MM.1S (cell line): ENCODE measurements at regions not wholly inside any gene's neighbourhood (a gene's known extent, or its start where the extent isn't known, plus 50 kb on each side); places are given as distances from the start of the nearest gene placed in this dataset.

ENCODE experiments used
- DNase-seq: peaks from one replicate; pipeline ENCODE4 v3.0.0-alpha.2; 2015
- H2AFZ ChIP-seq: fragments of 300-600 bp; sonication (generic); 2 replicates; pipeline ENCODE4 v1.6.0; 2016; ENCODE audit warnings: antibody characterized with exemption, low read length
- H3F3A ChIP-seq: fragments of 300-600 bp; sonication (generic); 2 replicates; pipeline ENCODE4 v1.6.1; 2016; ENCODE audit warnings: mild to moderate bottlenecking, antibody characterized with exemption, low read length, moderate library complexity, mixed read lengths; ENCODE audit not compliant: insufficient read depth
- H3K27ac ChIP-seq: fragments of 300-600 bp; sonication (generic); 2 replicates; pipeline ENCODE4 v1.5.1; 2016; ENCODE audit warnings: mild to moderate bottlenecking, low read length
- H3K27me3 ChIP-seq: fragments of 300-600 bp; sonication (generic); replicated peaks from 2 replicates; pipeline ENCODE4 v1.6.0; 2016; ENCODE audit warnings: low read length; ENCODE audit not compliant: insufficient read depth
- H3K36me3 ChIP-seq: fragments of 300-600 bp; sonication (generic); replicated peaks from 2 replicates; pipeline ENCODE4 v1.6.1; 2016; ENCODE audit warnings: mild to moderate bottlenecking, low read length, mixed read lengths; ENCODE audit not compliant: insufficient read depth
- H3K4me1 ChIP-seq: fragments of 300-600 bp; sonication (generic); 2 replicates; pipeline ENCODE4 v1.6.1; 2016; ENCODE audit warnings: low read length, mixed read lengths
- H3K4me2 ChIP-seq: fragments of 300-600 bp; sonication (generic); 2 replicates; pipeline ENCODE4 v1.6.0; 2016; ENCODE audit warnings: low read depth, low read length
- H3K4me3 ChIP-seq: fragments of 300-600 bp; sonication (generic); 2 replicates; pipeline ENCODE4 v1.5.1; 2016; ENCODE audit warnings: low read length, mixed read lengths
- H3K79me2 ChIP-seq: fragments of 300-600 bp; sonication (generic); 2 replicates; pipeline ENCODE4 v1.6.1; 2016; ENCODE audit warnings: mixed run types, low read length, mixed read lengths
- H3K9ac ChIP-seq: fragments of 300-600 bp; sonication (generic); 2 replicates; pipeline ENCODE4 v1.6.1; 2016; ENCODE audit warnings: low read length, mixed read lengths
- H3K9me2 ChIP-seq: fragments of 300-600 bp; sonication (generic); replicated peaks from 2 replicates; pipeline ENCODE4 v1.6.1; 2016; ENCODE audit warnings: mild to moderate bottlenecking, low read length, mixed read lengths; ENCODE audit not compliant: insufficient read depth
- H3K9me3 ChIP-seq: fragments of 300-600 bp; sonication (generic); replicated peaks from 2 replicates; pipeline ENCODE4 v1.6.1; 2016; ENCODE audit warnings: mild to moderate bottlenecking, low read length, mixed read lengths; ENCODE audit not compliant: insufficient read depth
- H4K20me1 ChIP-seq: fragments of 300-600 bp; sonication (generic); 2 replicates; pipeline ENCODE4 v1.6.1; 2016; ENCODE audit warnings: mild to moderate bottlenecking, low read length, moderate library complexity, mixed read lengths; ENCODE audit not compliant: insufficient read depth
- EZH2 ChIP-seq: fragments of 300-600 bp; sonication (generic); optimal IDR thresholded peaks from 2 replicates; pipeline ENCODE3; 2017; ENCODE audit warnings: low read depth, mild to moderate bottlenecking, antibody characterized with exemption, low read length, mixed read lengths
- EZH2phosphoT487 ChIP-seq: fragments of 300-600 bp; sonication (generic); IDR thresholded peaks from 2 replicates; pipeline ENCODE4 v1.6.1; 2018; ENCODE audit warnings: antibody characterized with exemption, low read length
- TF ChIP-seq, protein P1 (sequence below): fragments of 300-600 bp; sonication (generic); IDR thresholded peaks from 2 replicates; pipeline ENCODE4 v1.5.1; 2016; ENCODE audit warnings: antibody characterized with exemption, low read length, mixed read lengths

DNA sequence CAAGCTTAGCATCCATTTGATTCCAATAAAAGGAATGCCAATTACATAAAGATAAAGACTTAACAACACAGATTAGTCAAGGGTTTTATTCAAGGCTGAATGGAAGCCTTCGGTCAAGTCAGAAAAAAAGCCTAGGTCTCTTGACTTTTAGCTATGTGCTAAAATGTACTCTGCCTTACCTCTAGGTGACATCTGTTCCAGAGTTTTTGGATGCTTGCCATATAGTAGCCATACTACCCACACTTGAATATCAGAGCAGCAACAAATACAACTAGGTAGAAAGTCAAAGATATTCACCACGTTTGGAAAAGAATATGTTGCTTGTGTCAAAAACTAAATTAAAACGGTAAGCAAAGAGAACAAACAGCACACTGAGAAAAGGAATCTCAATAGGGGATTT, 484.7 kb downstream of the ELAVL2 start:
- H3K27ac ChIP-seq, result no peak overlapping the region
- TF ChIP-seq, protein P1, sequence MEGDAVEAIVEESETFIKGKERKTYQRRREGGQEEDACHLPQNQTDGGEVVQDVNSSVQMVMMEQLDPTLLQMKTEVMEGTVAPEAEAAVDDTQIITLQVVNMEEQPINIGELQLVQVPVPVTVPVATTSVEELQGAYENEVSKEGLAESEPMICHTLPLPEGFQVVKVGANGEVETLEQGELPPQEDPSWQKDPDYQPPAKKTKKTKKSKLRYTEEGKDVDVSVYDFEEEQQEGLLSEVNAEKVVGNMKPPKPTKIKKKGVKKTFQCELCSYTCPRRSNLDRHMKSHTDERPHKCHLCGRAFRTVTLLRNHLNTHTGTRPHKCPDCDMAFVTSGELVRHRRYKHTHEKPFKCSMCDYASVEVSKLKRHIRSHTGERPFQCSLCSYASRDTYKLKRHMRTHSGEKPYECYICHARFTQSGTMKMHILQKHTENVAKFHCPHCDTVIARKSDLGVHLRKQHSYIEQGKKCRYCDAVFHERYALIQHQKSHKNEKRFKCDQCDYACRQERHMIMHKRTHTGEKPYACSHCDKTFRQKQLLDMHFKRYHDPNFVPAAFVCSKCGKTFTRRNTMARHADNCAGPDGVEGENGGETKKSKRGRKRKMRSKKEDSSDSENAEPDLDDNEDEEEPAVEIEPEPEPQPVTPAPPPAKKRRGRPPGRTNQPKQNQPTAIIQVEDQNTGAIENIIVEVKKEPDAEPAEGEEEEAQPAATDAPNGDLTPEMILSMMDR, result no peak
- TF ChIP-seq EZH2, result no peak
- no peak for TF ChIP-seq EZH2phosphoT487
- no peaks in the 10 kb centered on the region for H3K4me1 ChIP-seq
- H3K36me3 ChIP-seq, result no peaks in the 10 kb centered on the region
- no peaks in the 10 kb centered on the region for H4K20me1 ChIP-seq
- H3K9ac ChIP-seq, result no peak overlapping the region
- H3K4me2 ChIP-seq, result no peak overlapping the region
- no peaks in the 10 kb centered on the region for H3K79me2 ChIP-seq
- no peaks in the 10 kb centered on the region for H3K9me2 ChIP-seq
- H2AFZ ChIP-seq, result no peak overlapping the region
- H3K4me3 ChIP-seq, result no peak overlapping the region
- DNase-seq, result no peak
- H3K27me3 ChIP-seq, result no peaks in the 10 kb centered on the region
- no peaks in the 10 kb centered on the region for H3K9me3 ChIP-seq
- H3F3A ChIP-seq, result no peaks in the 10 kb centered on the region

DNA sequence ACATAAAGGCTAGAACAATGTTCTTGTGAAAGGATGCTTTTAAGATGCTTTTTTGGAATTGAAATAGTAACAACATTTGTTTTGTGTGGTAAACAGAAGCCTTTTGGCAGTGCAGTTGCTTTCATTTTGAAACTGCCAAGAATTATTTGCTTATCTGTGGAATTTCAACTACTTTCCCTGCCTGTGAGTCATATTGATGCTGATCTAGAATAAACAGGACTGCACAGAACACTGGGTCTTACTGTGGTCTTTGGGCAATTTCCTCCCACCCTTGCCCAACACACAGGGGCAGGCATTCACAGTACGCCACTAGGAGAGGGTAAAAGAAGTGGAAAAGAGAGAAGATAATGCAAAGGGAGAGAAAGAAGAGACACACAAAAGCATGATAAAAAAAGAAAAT, 483.7 kb downstream of the ELAVL2 start:
- DNase-seq, result no peak
- Histone ChIP-seq H3K9me3 (no peaks in the 10 kb centered on the region), H3K27ac (no peak overlapping the region), H3K79me2 (no peaks in the 10 kb centered on the region), H3F3A (no peaks in the 10 kb centered on the region), H3K27me3 (no peaks in the 10 kb centered on the region), H3K4me1 (no peaks in the 10 kb centered on the region), H2AFZ (no peak overlapping the region), H3K4me3 (no peak overlapping the region), H3K4me2 (no peak overlapping the region), H3K9me2 (no peaks in the 10 kb centered on the region), H3K9ac (no peak overlapping the region), H3K36me3 (no peaks in the 10 kb centered on the region), H4K20me1 (no peaks in the 10 kb centered on the region)
- no peak for TF ChIP-seq EZH2phosphoT487
- no peak for TF ChIP-seq EZH2
- TF ChIP-seq, protein P1, result no peak

DNA sequence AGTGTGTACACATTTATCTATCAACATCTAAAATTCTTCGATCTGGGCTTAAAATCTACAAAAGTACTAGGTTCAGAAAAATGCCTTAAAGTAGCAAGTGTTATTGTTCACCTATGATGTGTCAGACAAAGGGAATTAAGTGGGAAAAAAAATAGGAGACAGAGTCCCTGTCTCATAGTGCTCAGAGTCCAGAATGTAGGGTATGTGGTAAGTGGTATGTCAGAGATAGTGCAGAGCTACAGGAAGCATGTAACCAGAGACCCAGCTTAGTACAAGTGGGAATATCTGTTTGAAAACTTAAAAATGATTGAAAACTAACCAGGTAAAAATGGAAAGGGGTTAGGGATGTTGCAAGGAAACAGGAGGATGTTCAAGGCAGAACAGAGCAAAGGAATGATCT, 482.8 kb downstream of the ELAVL2 start:
- Histone ChIP-seq H3K27me3 (no peaks in the 10 kb centered on the region), H3K9me2 (no peaks in the 10 kb centered on the region), H3K27ac (no peak overlapping the region), H3K9me3 (no peaks in the 10 kb centered on the region), H3F3A (no peaks in the 10 kb centered on the region), H3K4me1 (no peaks in the 10 kb centered on the region), H3K4me3 (no peak overlapping the region), H3K79me2 (no peaks in the 10 kb centered on the region), H3K36me3 (no peaks in the 10 kb centered on the region), H3K9ac (no peak overlapping the region), H3K4me2 (no peak overlapping the region), H2AFZ (no peak overlapping the region), H4K20me1 (no peaks in the 10 kb centered on the region)
- no peak for TF ChIP-seq EZH2phosphoT487
- TF ChIP-seq EZH2, result no peak
- TF ChIP-seq, protein P1, result no peak
- no peak for DNase-seq
